H1 (cell line): ENCODE measurements at regions not wholly inside any gene's neighbourhood (a gene's known extent, or its start where the extent isn't known, plus 50 kb on each side); places are given as distances from the start of the nearest gene placed in this dataset.

Experiments
- CTCF ChIA-PET: fragments of 300-600 bp; sonication (Branson Sonifier 250); formaldehyde crosslinking; loops from one replicate; lab custom pipeline; 2021; ENCODE audit not compliant: partially characterized antibody; lab: Charles Lee
- POLR2A ChIA-PET: fragments of 300-600 bp; sonication (Branson Sonifier 250); formaldehyde crosslinking; loops from one replicate; lab custom pipeline; 2021; ENCODE audit warnings: inconsistent platforms; ENCODE audit not compliant: partially characterized antibody; lab: Charles Lee
- DNase-seq, 2 experiments: peaks; one replicate each; pipeline versions ENCODE4 v3.0.0 to v3.0.0-alpha.2; 2010 to 2022; ENCODE audit warnings: low spot score in 2 of 2, low read depth in 1 of 2, mixed read lengths in 1 of 2
- FAIRE-seq: peaks from 2 replicates; lab custom pipeline; 2011; peaks lifted over from hg19 to GRCh38; lab: Jason Lieb, UNC
- H2AFZ ChIP-seq: 2 replicates; pipeline ENCODE4 v1.8.1; 2012; ENCODE audit warnings: low read length, inconsistent platforms
- H2AK5ac ChIP-seq: 2 replicates; pipeline ENCODE4 v1.6.1; 2013; ENCODE audit warnings: low read depth, low read length
- H2BK120ac ChIP-seq: replicated peaks from 2 replicates; pipeline ENCODE3; 2013; ENCODE audit warnings: low read depth, low read length, inconsistent platforms
- H2BK12ac ChIP-seq: 2 replicates; pipeline ENCODE4 v1.6.1; 2013; ENCODE audit warnings: low read depth, low read length
- H2BK15ac ChIP-seq: 2 replicates; pipeline ENCODE4 v1.6.1; 2013; ENCODE audit warnings: low read length
- H2BK20ac ChIP-seq: 2 replicates; pipeline ENCODE4 v1.6.1; 2013; ENCODE audit warnings: low read length
- H2BK5ac ChIP-seq: 2 replicates; pipeline ENCODE4 v1.6.1; 2013; ENCODE audit warnings: low read depth, low read length
- H3K14ac ChIP-seq: 2 replicates; pipeline ENCODE4 v1.6.1; 2013; ENCODE audit warnings: inconsistent platforms; ENCODE audit not compliant: insufficient read length
- H3K18ac ChIP-seq: 2 replicates; pipeline ENCODE4 v1.6.1; 2013; ENCODE audit warnings: low read length; ENCODE audit errors: extremely low read depth
- H3K23ac ChIP-seq: 2 replicates; pipeline ENCODE4 v1.6.1; 2013; ENCODE audit warnings: inconsistent platforms; ENCODE audit not compliant: insufficient read length
- H3K23me2 ChIP-seq: 2 replicates; pipeline ENCODE4 v1.6.1; 2013; ENCODE audit warnings: low read depth, low read length
- H3K27ac ChIP-seq: 2 replicates; pipeline ENCODE4 v1.6.1; 2011; ENCODE audit warnings: low read depth, low read length, inconsistent platforms
- H3K27me3 ChIP-seq, 4 experiments: replicated peaks in 1 of 4; 1 replicate in 1 of 4; 2 replicates in 3 of 4; pipeline versions ENCODE4 v1.6.1 to v1.8.1; 2011 to 2013; ENCODE audit warnings: low read length in 3 of 4, mild to moderate bottlenecking in 3 of 4, inconsistent platforms in 2 of 4, mixed read lengths in 2 of 4, moderate library complexity in 1 of 4; ENCODE audit not compliant: control insufficient read depth in 3 of 4, insufficient read depth in 3 of 4; ENCODE audit errors: extremely low read depth in 1 of 4
- H3K36me3 ChIP-seq, 4 experiments: 2 replicates each; pipeline versions ENCODE4 v1.6.1 to v1.8.1; 2011 to 2013; ENCODE audit warnings: mild to moderate bottlenecking in 4 of 4, low read length in 3 of 4, moderate library complexity in 2 of 4, control low read depth in 1 of 4, inconsistent platforms in 1 of 4; ENCODE audit not compliant: insufficient read depth in 4 of 4, control insufficient read depth in 2 of 4
- H3K4ac ChIP-seq: replicated peaks from 2 replicates; pipeline ENCODE3; 2013; ENCODE audit warnings: low read length, low read depth, mixed read lengths, inconsistent platforms; ENCODE audit not compliant: insufficient read length
- H3K4me1 ChIP-seq, 4 experiments: replicated peaks in 1 of 4; 1 replicate in 1 of 4; 2 replicates in 3 of 4; pipeline versions ENCODE4 v1.6.1 to v1.8.1; 2011 to 2013; ENCODE audit warnings: low read length in 3 of 4, inconsistent platforms in 2 of 4, mixed read lengths in 1 of 4; ENCODE audit not compliant: insufficient read depth in 4 of 4, control insufficient read depth in 3 of 4
- H3K4me2 ChIP-seq, 2 experiments: 2 replicates each; pipeline versions ENCODE4 v1.6.1 to v1.8.1; 2011 to 2013; ENCODE audit warnings: low read depth in 2 of 2, low read length in 2 of 2, control low read depth in 1 of 2, inconsistent platforms in 1 of 2, mild to moderate bottlenecking in 1 of 2; ENCODE audit not compliant: insufficient read depth in 1 of 2
- H3K4me3 ChIP-seq, 4 experiments: fragments of 200-600, 300-600 bp in 1 of 4; sonication (generic), shearing (Covaris generic), sonication (Bioruptor Twin) in 1 of 4; 2 replicates each; pipeline versions ENCODE4 v1.5.1 to v1.8.1; 2011 to 2016; ENCODE audit warnings: low read length in 4 of 4, low read depth in 3 of 4, control low read depth in 2 of 4, inconsistent platforms in 2 of 4, mild to moderate bottlenecking in 2 of 4, mixed read lengths in 1 of 4, moderate library complexity in 1 of 4; ENCODE audit not compliant: insufficient read depth in 2 of 4; ENCODE audit errors: extremely low read depth in 1 of 4
- H3K56ac ChIP-seq: replicated peaks from 2 replicates; pipeline ENCODE3; 2013; ENCODE audit warnings: low read depth, mild to moderate bottlenecking, mixed read lengths, low read length, inconsistent platforms; ENCODE audit not compliant: insufficient read length
- H3K79me1 ChIP-seq: 2 replicates; pipeline ENCODE4 v1.6.1; 2013; ENCODE audit warnings: low read depth, low read length, control low read depth
- H3K79me2 ChIP-seq, 2 experiments: 2 replicates each; pipeline versions ENCODE4 v1.6.1 to v1.8.1; 2012 to 2013; ENCODE audit warnings: low read length in 2 of 2, mild to moderate bottlenecking in 2 of 2, inconsistent platforms in 1 of 2; ENCODE audit not compliant: insufficient read depth in 2 of 2, control insufficient read depth in 1 of 2
- H3K9ac ChIP-seq, 4 experiments: replicated peaks in 1 of 4; 1 replicate in 1 of 4; 2 replicates in 3 of 4; pipeline versions ENCODE4 v1.6.1 to v1.8.1; 2011 to 2013; ENCODE audit warnings: low read depth in 3 of 4, low read length in 3 of 4, control low read depth in 2 of 4, mild to moderate bottlenecking in 2 of 4, moderate library complexity in 2 of 4, inconsistent platforms in 1 of 4; ENCODE audit errors: extremely low read depth in 1 of 4
- H3K9me3 ChIP-seq, 2 experiments: 2 replicates each; pipeline versions ENCODE4 v1.6.1 to v1.8.1; 2012 to 2013; ENCODE audit warnings: mild to moderate bottlenecking in 2 of 2, moderate library complexity in 2 of 2, control low read depth in 1 of 2, inconsistent platforms in 1 of 2, low read depth in 1 of 2, low read length in 1 of 2, mixed read lengths in 1 of 2; ENCODE audit not compliant: insufficient read depth in 2 of 2
- H4K20me1 ChIP-seq, 2 experiments: replicated peaks in 1 of 2; 2 replicates each; pipeline versions ENCODE3 to v1.8.1; 2011 to 2013; ENCODE audit warnings: inconsistent platforms in 2 of 2, low read length in 2 of 2, mild to moderate bottlenecking in 1 of 2; ENCODE audit not compliant: insufficient read depth in 2 of 2, control insufficient read depth in 1 of 2
- H4K5ac ChIP-seq: 2 replicates; pipeline ENCODE4 v1.6.1; 2013; ENCODE audit warnings: low read length, low read depth, mixed read lengths, inconsistent platforms; ENCODE audit not compliant: insufficient read length
- H4K8ac ChIP-seq: 2 replicates; pipeline ENCODE4 v1.8.0; 2013; ENCODE audit warnings: mild to moderate bottlenecking, moderate library complexity, low read length, inconsistent platforms; ENCODE audit not compliant: insufficient read depth; ENCODE audit errors: extremely low read depth
- H4K91ac ChIP-seq: replicated peaks from 2 replicates; pipeline ENCODE3; 2013; ENCODE audit warnings: low read length, mixed read lengths, inconsistent platforms; ENCODE audit not compliant: insufficient read length
- ASH2L ChIP-seq: fragments of 200-600, 300-600 bp; sonication (generic); IDR thresholded peaks from one replicate; pipeline ENCODE4 v1.7.1; 2017; ENCODE audit warnings: low read length
- ATF3 ChIP-seq: IDR thresholded peaks from 2 replicates; pipeline ENCODE4 v1.6.1; 2011; ENCODE audit warnings: low read depth, mild to moderate bottlenecking, low read length; ENCODE audit not compliant: insufficient read depth
- BCL11A ChIP-seq, 2 experiments: IDR thresholded peaks; one replicate each; pipeline ENCODE4 v1.6.1; 2011; ENCODE audit warnings: low read depth in 2 of 2, low read length in 2 of 2, mild to moderate bottlenecking in 2 of 2
- BRCA1 ChIP-seq: IDR thresholded peaks from 2 replicates; pipeline ENCODE4 v1.6.1; 2012; ENCODE audit warnings: low read depth, low read length, improper control_type of control experiment
- CEBPB ChIP-seq: IDR thresholded peaks from 2 replicates; pipeline ENCODE4 v1.6.1; 2012; ENCODE audit warnings: low read depth, low read length
- CHD1 ChIP-seq: IDR thresholded peaks from 2 replicates; pipeline ENCODE4 v1.6.1; 2012; ENCODE audit warnings: low read depth, low read length, improper control_type of control experiment
- CREB1 ChIP-seq: IDR thresholded peaks from 2 replicates; pipeline ENCODE4 v1.6.1; 2012; ENCODE audit warnings: inconsistent platforms
- CTBP2 ChIP-seq: IDR thresholded peaks from 2 replicates; pipeline ENCODE4 v1.7.0; 2011; ENCODE audit warnings: borderline replicate concordance, mild to moderate bottlenecking, moderate library complexity, mixed read lengths, low read length; ENCODE audit not compliant: insufficient read depth, insufficient read length
- EGR1 ChIP-seq: IDR thresholded peaks from 2 replicates; pipeline ENCODE4 v1.6.1; 2011; ENCODE audit warnings: low read depth, low read length, borderline replicate concordance
- EP300 ChIP-seq, 2 experiments: IDR thresholded peaks; 1 replicate in 1 of 2; 2 replicates in 1 of 2; pipeline ENCODE4 v1.6.1; 2011 to 2012; ENCODE audit warnings: low read depth in 2 of 2, low read length in 2 of 2, mild to moderate bottlenecking in 2 of 2, borderline replicate concordance in 1 of 2, inconsistent platforms in 1 of 2, moderate library complexity in 1 of 2
- HDAC2 ChIP-seq, 2 experiments: fragments of 300-600 bp in 1 of 2; sonication (generic) in 1 of 2; IDR thresholded peaks; 2 replicates each; pipeline ENCODE4 v1.6.1; 2011 to 2012; ENCODE audit warnings: low read depth in 2 of 2, low read length in 2 of 2, mild to moderate bottlenecking in 2 of 2, moderate library complexity in 2 of 2, borderline replicate concordance in 1 of 2, inconsistent platforms in 1 of 2
- JUND ChIP-seq: IDR thresholded peaks from 2 replicates; pipeline ENCODE4 v1.6.1; 2011; ENCODE audit warnings: mild to moderate bottlenecking, improper control_type of control experiment, low read length
- KDM1A ChIP-seq: fragments of 200-600, 300-600 bp; sonication (generic); IDR thresholded peaks from 2 replicates; pipeline ENCODE4 v1.7.1; 2016; ENCODE audit warnings: mild to moderate bottlenecking, low read length, borderline replicate concordance
- PHF8 ChIP-seq: fragments of 200-600 bp; sonication (generic); conservative IDR thresholded peaks from 2 replicates; pipeline ENCODE4 v1.7.1; 2012; ENCODE audit warnings: low read depth, mild to moderate bottlenecking, inconsistent platforms, low read length, moderate library complexity
- WGBS, 2 experiments: shearing (Covaris generic) in 1 of 2; methylation state at CpG; one replicate each; pipeline versions ENCODE4 v1.1.6 to v1.1.7; 2013 to 2015; ENCODE audit warnings: low lambda C conversion rate in 2 of 2, mixed read lengths in 2 of 2, inconsistent platforms in 1 of 2, low coverage in 1 of 2, missing lambda C conversion rate in 1 of 2; ENCODE audit not compliant: insufficient replicate concordance in 2 of 2, insufficient coverage in 1 of 2, insufficient read length in 1 of 2; ENCODE audit errors: extremely low coverage in 1 of 2, missing lambda C conversion rate in 1 of 2; 5-methylcytosine and 5-hydroxymethylcytosine counted together

GRCh38 chrX:19174401-19175025 is 52.2 kb upstream of the ADGRG2 start:
- H3K36me3 ChIP-seq: no peaks in the 10 kb centered on the region
- no peak overlapping the region for H2AFZ ChIP-seq
- no peak overlapping the region for H4K91ac ChIP-seq
- no peaks in the 10 kb centered on the region for H4K20me1 ChIP-seq
- H4K5ac ChIP-seq: no peak overlapping the region
- DNase-seq (no peak), FAIRE-seq (no peak)
- H3K14ac ChIP-seq: no peak overlapping the region
- H3K27ac ChIP-seq: no peak overlapping the region
- H3K4me1 ChIP-seq: no peaks in the 10 kb centered on the region
- no peak overlapping the region for H3K4me3 ChIP-seq
- CTCF ChIA-PET: no interaction called here
- H2BK15ac ChIP-seq: no peak overlapping the region
- no peak overlapping the region for H2AK5ac ChIP-seq
- H3K9ac ChIP-seq: no peak overlapping the region
- no peaks in the 10 kb centered on the region for H3K27me3 ChIP-seq
- no peak overlapping the region for H3K4ac ChIP-seq
- no peaks in the 10 kb centered on the region for H3K79me2 ChIP-seq
- no peak overlapping the region for H2BK120ac ChIP-seq
- H2BK5ac ChIP-seq: no peak overlapping the region
- POLR2A ChIA-PET: no interaction called here
- no peak overlapping the region for H3K18ac ChIP-seq
- no peak overlapping the region for H3K56ac ChIP-seq
- H3K79me1 ChIP-seq: no peaks in the 10 kb centered on the region
- H3K23ac ChIP-seq: no peak overlapping the region
- H2BK20ac ChIP-seq: no peak overlapping the region
- no peak overlapping the region for H3K4me2 ChIP-seq
- H4K8ac ChIP-seq: no peak overlapping the region
- no peaks in the 10 kb centered on the region for H3K23me2 ChIP-seq
- H2BK12ac ChIP-seq: no peak overlapping the region
- H3K9me3 ChIP-seq: no peaks in the 10 kb centered on the region
- WGBS, 2 experiments: 92% methylated on average over 9 of the region's 10 CpGs; no CpG with 5 or more reads in 1 of the 2 experiments
- TF ChIP-seq ATF3: no peak
- no peak for TF ChIP-seq CEBPB
- no peak for TF ChIP-seq CHD1
- no peak for TF ChIP-seq KDM1A
- no peak for TF ChIP-seq CTBP2
- TF ChIP-seq PHF8: no peak
- TF ChIP-seq EP300 (IDR thresholded peaks at IDR 0.05; ENCODE audit: borderline replicate concordance in 1 of 2, low read depth in 2 of 2, low read length in 2 of 2): no peak
- TF ChIP-seq JUND: no peak
- TF ChIP-seq CREB1: no peak
- no peak for TF ChIP-seq ASH2L
- no peak for TF ChIP-seq EGR1
- no peak for TF ChIP-seq HDAC2 (IDR thresholded peaks at IDR 0.05; ENCODE audit: borderline replicate concordance in 1 of 2, low read depth in 2 of 2, low read length in 2 of 2)
- TF ChIP-seq BRCA1: no peak
- TF ChIP-seq BCL11A (IDR thresholded peaks at IDR 0.05; ENCODE audit: low read depth in 2 of 2, low read length in 2 of 2): no peak
